ENCODE measurements at regions not wholly inside any gene's neighbourhood (a gene's known extent, or its start where the extent isn't known, plus 50 kb on each side); places are given as distances from the start of the nearest gene placed in this dataset.
"Not testable (repeated sequence)": the region's sequence is repeated elsewhere in the genome, so short reads cannot be mapped to it uniquely, and the experiment has no call there.

GRCh38 chr4:78662658-78663057, 111.1 kb downstream of the ANXA3 start:
- no peak for TF ChIP-seq CTCF (IDR thresholded peaks at IDR 0.05)
- Mint-ChIP-seq H3K4me1 (ENCODE audit: low read depth) (peaks cover 56% of the 10 kb centered on the region), H3K27ac (no peak overlapping the region), H3K36me3 (ENCODE audit: low read depth) (no peaks in the 10 kb centered on the region), H3K9me3 (no peaks in the 10 kb centered on the region), H3K4me3 (no peak overlapping the region), H3K27me3 (no peaks in the 10 kb centered on the region)
- DNase-seq: no peak
- H3K9me3 ChIP-seq (ENCODE audit: control insufficient read depth in 1 of 2, insufficient read depth in 1 of 2, low read length in 2 of 2): no peaks in the 10 kb centered on the region
- H3K27me3 ChIP-seq (ENCODE audit: control insufficient read depth in 1 of 2, insufficient read depth in 2 of 2, low read length in 2 of 2): no peaks in the 10 kb centered on the region
- H3K4me1 ChIP-seq (ENCODE audit: insufficient read depth, low read length): peaks cover 10% of the 10 kb centered on the region
- intact Hi-C loops (cut with DNase I, micrococcal nuclease): no loop called here
- H3K27ac ChIP-seq (ENCODE audit: low read depth in 1 of 2, low read length in 2 of 2): no peak overlapping the region
- ChIA-PET CTCF (no interaction called here), POLR2A (no interaction called here)
- no peaks in the 10 kb centered on the region for H3K36me3 ChIP-seq (ENCODE audit: insufficient read depth, low read length)
- no peak overlapping the region for H3K4me3 ChIP-seq (ENCODE audit: low read length)
- ATAC-seq (ENCODE audit: poor library complexity): no peak

GRCh38 chr4:78664296-78664695, 111.9 kb upstream of the BMP2K start:
- H3K9me3 Mint-ChIP-seq; H3K27ac Mint-ChIP-seq; H3K4me3 ChIP-seq (ENCODE audit: low read length); CTCF ChIA-PET; H3K27me3 Mint-ChIP-seq; H3K27me3 ChIP-seq (ENCODE audit: control insufficient read depth in 1 of 2, insufficient read depth in 2 of 2, low read length in 2 of 2); H3K9me3 ChIP-seq (ENCODE audit: control insufficient read depth in 1 of 2, insufficient read depth in 1 of 2, low read length in 2 of 2); H3K36me3 Mint-ChIP-seq (ENCODE audit: low read depth); H3K4me1 ChIP-seq (ENCODE audit: insufficient read depth, low read length); POLR2A ChIA-PET; H3K36me3 ChIP-seq (ENCODE audit: insufficient read depth, low read length); H3K27ac ChIP-seq (ENCODE audit: low read depth in 1 of 2, low read length in 2 of 2); intact Hi-C loops (cut with DNase I, micrococcal nuclease); ATAC-seq (ENCODE audit: poor library complexity); DNase-seq; H3K4me3 Mint-ChIP-seq: not testable (repeated sequence)
- H3K4me1 Mint-ChIP-seq (ENCODE audit: low read depth): peaks cover 46% of the 10 kb centered on the region

- no peaks in the 10 kb centered on the region for H3K36me3 Mint-ChIP-seq (ENCODE audit: low read depth)
- Histone ChIP-seq H3K4me3 (ENCODE audit: low read length) (no peak overlapping the region), H3K4me1 (ENCODE audit: insufficient read depth, low read length) (no peaks in the 10 kb centered on the region), H3K27ac (ENCODE audit: low read depth in 1 of 2, low read length in 2 of 2) (no peak overlapping the region), H3K9me3 (ENCODE audit: control insufficient read depth in 1 of 2, insufficient read depth in 1 of 2, low read length in 2 of 2) (no peaks in the 10 kb centered on the region), H3K27me3 (ENCODE audit: control insufficient read depth in 1 of 2, insufficient read depth in 2 of 2, low read length in 2 of 2) (no peaks in the 10 kb centered on the region), H3K36me3 (ENCODE audit: insufficient read depth, low read length) (no peaks in the 10 kb centered on the region)
- H3K27ac Mint-ChIP-seq: no peak overlapping the region
- no peak overlapping the region for H3K4me3 Mint-ChIP-seq
- DNase-seq (no peak), ATAC-seq (ENCODE audit: poor library complexity) (no peak)
- H3K27me3 Mint-ChIP-seq: no peaks in the 10 kb centered on the region
- no peak for TF ChIP-seq CTCF (IDR thresholded peaks at IDR 0.05)
- intact Hi-C loops (cut with DNase I, micrococcal nuclease): no loop called here
- ChIA-PET POLR2A (no interaction called here), CTCF (no interaction called here)
- no peaks in the 10 kb centered on the region for H3K9me3 Mint-ChIP-seq
- peaks cover 41% of the 10 kb centered on the region for H3K4me1 Mint-ChIP-seq (ENCODE audit: low read depth)
Observed at GRCh38 chr4:78665216-78665770, 110.9 kb upstream of the BMP2K start.

- no peak overlapping the region for H3K27ac ChIP-seq (ENCODE audit: low read depth in 1 of 2, low read length in 2 of 2)
- H3K4me3 ChIP-seq (ENCODE audit: low read length): no peak overlapping the region
- Mint-ChIP-seq H3K27me3 (no peaks in the 10 kb centered on the region), H3K4me1 (ENCODE audit: low read depth) (peaks cover 34% of the 10 kb centered on the region), H3K36me3 (ENCODE audit: low read depth) (no peaks in the 10 kb centered on the region), H3K4me3 (no peak overlapping the region), H3K27ac (no peak overlapping the region), H3K9me3 (no peaks in the 10 kb centered on the region)
- intact Hi-C loops (cut with DNase I, micrococcal nuclease): no loop called here
- TF ChIP-seq CTCF (IDR thresholded peaks at IDR 0.05): no peak
- no peak for ATAC-seq (ENCODE audit: poor library complexity)
- ChIA-PET POLR2A (interaction anchor here (0.7 kb wide), 1 partner anchor 10 kb away, joined by 3 read pairs; no protein-coding TSS in a partner anchor), CTCF (interaction anchor here (0.6 kb wide), 1 partner anchor 200 kb away, joined by 3 read pairs; no protein-coding TSS in a partner anchor)
- no peaks in the 10 kb centered on the region for H3K4me1 ChIP-seq (ENCODE audit: insufficient read depth, low read length)
- no peaks in the 10 kb centered on the region for H3K36me3 ChIP-seq (ENCODE audit: insufficient read depth, low read length)
- H3K9me3 ChIP-seq (ENCODE audit: control insufficient read depth in 1 of 2, insufficient read depth in 1 of 2, low read length in 2 of 2): no peaks in the 10 kb centered on the region
- DNase-seq: no peak
- H3K27me3 ChIP-seq (ENCODE audit: control insufficient read depth in 1 of 2, insufficient read depth in 2 of 2, low read length in 2 of 2): no peaks in the 10 kb centered on the region
Observed at GRCh38 chr4:78666830-78667258, 109.3 kb upstream of the BMP2K start.

Measured in CD4-positive, alpha-beta T cell (primary cell).